ENCODE measurements at regions not wholly inside any gene's neighbourhood (a gene's known extent, or its start where the extent isn't known, plus 50 kb on each side); places are given as distances from the start of the nearest gene placed in this dataset.
"Not testable (repeated sequence)": the region's sequence is repeated elsewhere in the genome, so short reads cannot be mapped to it uniquely, and the experiment has no call there.

DNA sequence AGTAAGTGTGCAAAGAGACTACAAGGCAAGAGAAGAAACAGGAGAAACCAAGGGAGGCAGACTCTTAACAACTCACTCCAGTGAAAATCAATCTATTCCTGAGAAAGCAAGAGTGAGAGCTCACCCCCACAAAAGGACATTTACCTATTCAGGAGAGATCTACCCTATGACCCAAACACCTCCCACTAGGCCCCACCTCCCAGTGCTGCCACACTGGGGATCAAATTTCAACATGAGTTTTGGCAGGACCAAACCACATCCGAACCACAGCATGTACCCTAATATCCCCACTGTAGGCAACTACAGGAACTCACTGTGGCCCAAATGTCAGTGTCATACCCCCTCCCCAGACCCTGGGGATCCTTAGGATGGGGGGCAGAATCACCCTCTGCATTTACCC is 526.2 kb upstream of the B3GAT1 start:
- no peaks in the 10 kb centered on the region for H3K4me1 ChIP-seq (ENCODE audit: control insufficient read depth, insufficient read depth, low read length)
- H3K27ac ChIP-seq (ENCODE audit: low read depth, low read length): no peak overlapping the region
- no peak overlapping the region for H3K9ac ChIP-seq (ENCODE audit: low read length)
- H3K4me3 ChIP-seq (ENCODE audit: low read length): no peak overlapping the region
- H3K27me3 ChIP-seq (ENCODE audit: control insufficient read depth, insufficient read depth, low read length): no peaks in the 10 kb centered on the region
- no peaks in the 10 kb centered on the region for H3K36me3 ChIP-seq (ENCODE audit: control insufficient read depth, insufficient read depth, low read length)

DNA sequence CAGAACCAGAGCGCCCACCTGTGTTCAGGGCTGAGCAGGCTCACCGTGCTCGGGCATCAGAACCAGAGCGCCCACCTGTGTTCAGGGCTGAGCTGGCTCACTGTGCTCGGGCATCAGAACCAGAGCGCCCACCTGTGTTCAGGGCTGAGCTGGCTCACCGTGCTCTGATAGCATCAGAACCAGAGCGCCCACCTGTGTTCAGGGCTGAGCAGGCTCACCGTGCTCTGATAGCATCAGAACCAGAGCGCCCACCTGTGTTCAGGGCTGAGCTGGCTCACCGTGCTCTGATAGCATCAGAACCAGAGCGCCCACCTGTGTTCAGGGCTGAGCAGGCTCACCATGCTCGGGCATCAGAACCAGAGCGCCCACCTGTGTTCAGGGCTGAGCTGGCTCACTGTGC is 525.2 kb upstream of the B3GAT1 start:
- not testable (repeated sequence) for H3K27me3 ChIP-seq (ENCODE audit: control insufficient read depth, insufficient read depth, low read length); H3K4me3 ChIP-seq (ENCODE audit: low read length); H3K9ac ChIP-seq (ENCODE audit: low read length); H3K27ac ChIP-seq (ENCODE audit: low read depth, low read length); H3K4me1 ChIP-seq (ENCODE audit: control insufficient read depth, insufficient read depth, low read length); H3K36me3 ChIP-seq (ENCODE audit: control insufficient read depth, insufficient read depth, low read length)

DNA sequence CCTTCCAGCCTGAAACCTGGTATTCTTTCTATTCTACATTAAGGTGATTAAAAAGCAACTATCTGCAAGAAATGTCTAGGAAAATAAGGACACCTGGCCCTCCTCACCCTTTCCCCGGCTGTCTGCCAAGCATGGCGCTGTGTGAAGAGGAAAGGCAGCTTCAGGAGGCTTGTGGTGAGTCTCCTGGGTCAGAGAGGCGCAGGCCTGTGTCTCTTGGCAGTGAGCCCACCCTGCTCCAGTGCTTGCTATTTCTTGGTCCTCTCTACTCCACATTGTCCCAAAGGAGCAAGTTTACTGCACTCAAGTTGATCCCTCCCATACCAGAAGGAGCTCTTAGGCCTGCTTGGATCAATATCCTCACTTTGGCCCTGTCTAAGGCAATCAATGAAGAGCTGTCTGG is 520.7 kb upstream of the B3GAT1 start:
- no peaks in the 10 kb centered on the region for H3K36me3 ChIP-seq (ENCODE audit: control insufficient read depth, insufficient read depth, low read length)
- no peaks in the 10 kb centered on the region for H3K4me1 ChIP-seq (ENCODE audit: control insufficient read depth, insufficient read depth, low read length)
- H3K27ac ChIP-seq (ENCODE audit: low read depth, low read length): no peak overlapping the region
- H3K27me3 ChIP-seq (ENCODE audit: control insufficient read depth, insufficient read depth, low read length): no peaks in the 10 kb centered on the region
- no peak overlapping the region for H3K9ac ChIP-seq (ENCODE audit: low read length)
- H3K4me3 ChIP-seq (ENCODE audit: low read length): no peak overlapping the region

DNA sequence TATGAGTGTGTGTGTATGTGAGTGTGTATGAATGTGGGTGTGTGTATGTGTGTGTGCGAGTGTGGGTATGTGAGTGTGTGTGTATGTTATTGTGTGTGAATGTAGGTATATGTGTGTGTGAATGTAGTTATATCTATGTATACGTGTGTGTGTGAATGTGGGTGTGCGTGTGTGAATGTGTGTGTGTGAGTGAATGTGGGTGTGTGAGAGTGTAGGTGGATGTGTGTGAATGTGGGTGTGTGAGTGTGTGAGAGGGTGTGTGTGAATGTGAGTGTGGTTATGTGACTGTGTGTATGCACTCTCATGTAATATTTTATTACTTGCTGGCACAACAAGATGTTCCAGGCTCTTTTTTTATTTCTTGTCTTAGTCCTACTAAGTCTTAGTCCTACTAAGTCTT is 513.4 kb upstream of the B3GAT1 start:
- Histone ChIP-seq H3K4me3 (ENCODE audit: low read length) (no peak overlapping the region), H3K27ac (ENCODE audit: low read depth, low read length) (no peak overlapping the region), H3K36me3 (ENCODE audit: control insufficient read depth, insufficient read depth, low read length) (no peaks in the 10 kb centered on the region), H3K27me3 (ENCODE audit: control insufficient read depth, insufficient read depth, low read length) (no peaks in the 10 kb centered on the region), H3K4me1 (ENCODE audit: control insufficient read depth, insufficient read depth, low read length) (no peaks in the 10 kb centered on the region), H3K9ac (ENCODE audit: low read length) (no peak overlapping the region)

DNA sequence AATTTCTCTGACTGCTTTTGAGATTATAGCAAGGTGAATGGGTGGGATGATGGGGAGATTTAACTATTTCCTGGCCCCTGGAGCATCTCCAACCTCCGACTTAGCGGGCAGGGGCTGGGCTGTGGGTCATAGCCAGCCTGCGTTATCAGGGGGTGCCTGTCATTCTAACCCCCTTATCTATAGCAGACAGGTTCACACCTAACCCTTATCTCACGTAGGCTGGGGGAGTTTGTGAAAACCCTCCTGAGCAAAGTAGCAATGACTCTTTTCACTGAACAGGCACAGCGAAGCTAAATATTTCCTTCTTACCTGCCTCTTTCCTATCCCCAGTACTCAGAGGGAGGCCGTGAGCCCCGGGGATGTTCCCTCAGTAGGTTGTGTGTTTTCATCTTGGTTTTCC is 511.4 kb upstream of the B3GAT1 start:
- Histone ChIP-seq H3K9ac (ENCODE audit: low read length) (no peak overlapping the region), H3K4me1 (ENCODE audit: control insufficient read depth, insufficient read depth, low read length) (no peaks in the 10 kb centered on the region), H3K27ac (ENCODE audit: low read depth, low read length) (no peak overlapping the region), H3K27me3 (ENCODE audit: control insufficient read depth, insufficient read depth, low read length) (no peaks in the 10 kb centered on the region), H3K4me3 (ENCODE audit: low read length) (no peak overlapping the region), H3K36me3 (ENCODE audit: control insufficient read depth, insufficient read depth, low read length) (no peaks in the 10 kb centered on the region)

- Histone ChIP-seq H3K27ac (ENCODE audit: low read depth, low read length) (no peak overlapping the region), H3K36me3 (ENCODE audit: control insufficient read depth, insufficient read depth, low read length) (no peaks in the 10 kb centered on the region), H3K4me3 (ENCODE audit: low read length) (no peak overlapping the region), H3K4me1 (ENCODE audit: control insufficient read depth, insufficient read depth, low read length) (no peaks in the 10 kb centered on the region), H3K27me3 (ENCODE audit: control insufficient read depth, insufficient read depth, low read length) (no peaks in the 10 kb centered on the region), H3K9ac (ENCODE audit: low read length) (no peak overlapping the region)
Observed at GRCh38 chr11:134921938-134922337, 509.9 kb upstream of the B3GAT1 start.

GRCh38 chr11:134920851-134921608 is 509.0 kb upstream of the B3GAT1 start:
- Histone ChIP-seq H3K4me3 (ENCODE audit: low read length) (no peak overlapping the region), H3K9ac (ENCODE audit: low read length) (no peak overlapping the region), H3K27ac (ENCODE audit: low read depth, low read length) (no peak overlapping the region), H3K27me3 (ENCODE audit: control insufficient read depth, insufficient read depth, low read length) (no peaks in the 10 kb centered on the region), H3K36me3 (ENCODE audit: control insufficient read depth, insufficient read depth, low read length) (no peaks in the 10 kb centered on the region), H3K4me1 (ENCODE audit: control insufficient read depth, insufficient read depth, low read length) (no peaks in the 10 kb centered on the region)

DNA sequence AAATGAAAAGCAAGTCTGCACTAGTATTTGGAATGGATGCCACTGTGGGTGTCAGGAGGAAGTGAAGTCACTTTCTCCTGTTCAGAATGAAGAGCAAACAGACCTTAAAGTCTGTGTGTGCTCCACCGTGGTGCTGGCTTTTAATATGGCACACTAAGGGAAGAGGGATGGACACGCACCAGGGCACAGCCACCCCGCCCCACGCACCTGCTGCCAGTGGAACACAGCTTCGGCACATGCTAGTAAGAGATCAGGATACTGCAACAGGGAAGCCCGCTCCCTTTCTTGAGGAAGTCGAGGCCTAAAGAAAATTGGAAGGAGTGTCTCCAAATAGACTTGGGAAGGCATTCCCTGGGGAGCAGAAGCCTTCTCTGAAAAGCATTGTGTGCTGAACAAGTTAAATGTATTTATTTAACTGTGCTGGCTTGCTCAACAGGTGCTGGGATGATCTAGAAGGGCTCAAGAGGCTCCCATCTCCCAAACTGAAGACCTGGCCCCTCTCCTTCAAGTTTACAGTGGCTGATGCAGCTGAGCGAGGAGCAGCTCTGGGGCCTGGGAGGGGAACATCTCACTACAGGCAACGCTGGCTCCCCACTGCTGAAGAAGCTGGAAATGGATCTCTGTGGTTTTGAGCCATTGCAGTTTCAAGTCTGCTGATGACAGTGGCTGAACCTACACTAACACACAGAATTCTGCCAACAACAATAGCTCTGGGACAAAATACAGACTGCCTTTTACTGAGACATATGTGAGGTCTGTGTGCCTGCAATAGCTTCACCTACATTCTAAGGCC is 504.6 kb upstream of the B3GAT1 start:
- Histone ChIP-seq H3K27ac (ENCODE audit: low read depth, low read length) (no peak overlapping the region), H3K36me3 (ENCODE audit: control insufficient read depth, insufficient read depth, low read length) (no peaks in the 10 kb centered on the region)

GRCh38 chr11:134915881-134916280 is 503.8 kb upstream of the B3GAT1 start:
- H3K4me3 ChIP-seq (ENCODE audit: low read length): no peak overlapping the region

More for the DNA sequence above, 504.6 kb upstream of the B3GAT1 start:
- Histone ChIP-seq H3K9ac (ENCODE audit: low read length) (no peak overlapping the region), H3K27me3 (ENCODE audit: control insufficient read depth, insufficient read depth, low read length) (no peaks in the 10 kb centered on the region), H3K4me1 (ENCODE audit: control insufficient read depth, insufficient read depth, low read length) (peaks cover 9% of the 10 kb centered on the region), H3K4me3 (ENCODE audit: low read length) (no peak overlapping the region)

DNA sequence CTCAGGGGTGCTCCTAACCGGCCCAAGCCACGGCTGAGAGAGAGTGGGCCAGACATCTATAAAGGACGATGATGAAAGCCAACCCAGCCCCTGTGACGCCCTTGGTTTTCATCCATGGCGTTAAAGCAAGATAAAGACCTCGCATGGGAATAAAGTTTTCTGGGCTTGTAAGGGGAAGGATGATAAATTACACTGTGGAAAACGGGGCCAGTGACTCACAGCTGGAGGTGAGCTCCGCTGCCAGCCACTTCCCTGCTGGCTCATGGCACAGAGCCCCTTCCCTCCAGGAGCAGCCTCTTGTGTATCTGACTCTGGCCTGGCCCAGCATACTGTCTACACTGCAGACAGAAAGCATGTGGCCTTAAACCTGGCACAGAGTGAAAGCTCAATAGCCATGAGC is 503.2 kb upstream of the B3GAT1 start:
- no peaks in the 10 kb centered on the region for H3K27me3 ChIP-seq (ENCODE audit: control insufficient read depth, insufficient read depth, low read length)
- no peak overlapping the region for H3K4me3 ChIP-seq (ENCODE audit: low read length)
- no peak overlapping the region for H3K9ac ChIP-seq (ENCODE audit: low read length)
- no peaks in the 10 kb centered on the region for H3K36me3 ChIP-seq (ENCODE audit: control insufficient read depth, insufficient read depth, low read length)
- H3K4me1 ChIP-seq (ENCODE audit: control insufficient read depth, insufficient read depth, low read length): peaks cover 9% of the 10 kb centered on the region
- no peak overlapping the region for H3K27ac ChIP-seq (ENCODE audit: low read depth, low read length)

More at GRCh38 chr11:134915881-134916280, 503.8 kb upstream of the B3GAT1 start:
- H3K36me3 ChIP-seq (ENCODE audit: control insufficient read depth, insufficient read depth, low read length): no peaks in the 10 kb centered on the region
- H3K4me1 ChIP-seq (ENCODE audit: control insufficient read depth, insufficient read depth, low read length): peaks cover 9% of the 10 kb centered on the region
- no peak overlapping the region for H3K9ac ChIP-seq (ENCODE audit: low read length)
- no peaks in the 10 kb centered on the region for H3K27me3 ChIP-seq (ENCODE audit: control insufficient read depth, insufficient read depth, low read length)
- H3K27ac ChIP-seq (ENCODE audit: low read depth, low read length): no peak overlapping the region

DNA sequence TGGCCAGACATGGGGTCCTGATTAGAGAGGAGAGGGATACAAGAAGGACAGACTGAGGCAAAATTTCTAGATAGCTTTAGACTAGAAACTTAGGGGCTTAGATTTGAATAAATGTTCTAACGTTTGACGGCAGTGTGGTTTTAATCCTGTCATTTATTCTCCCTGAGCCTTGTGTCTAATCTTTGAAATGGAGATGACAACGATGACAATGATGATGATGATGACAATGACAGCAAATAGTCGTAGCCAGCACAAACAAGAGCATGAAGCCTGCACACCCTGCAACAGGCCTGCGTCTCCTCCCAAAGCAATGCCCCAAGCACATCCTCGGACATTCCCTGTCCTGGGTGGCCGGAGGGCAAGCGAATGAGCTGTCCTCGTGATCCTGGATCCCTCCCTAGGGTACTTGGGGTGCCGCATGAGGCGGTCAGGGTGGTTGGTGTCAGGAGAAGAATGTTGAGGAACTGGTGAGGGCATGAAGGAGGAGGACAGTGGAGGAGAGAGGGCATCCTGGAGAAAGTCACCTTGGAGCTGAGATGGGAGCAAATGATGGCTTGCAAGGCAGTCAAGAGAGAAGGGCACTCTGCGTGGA is 502.1 kb upstream of the B3GAT1 start:
- H3K36me3 ChIP-seq (ENCODE audit: control insufficient read depth, insufficient read depth, low read length): no peaks in the 10 kb centered on the region
- H3K4me3 ChIP-seq (ENCODE audit: low read length): no peak overlapping the region
- H3K27ac ChIP-seq (ENCODE audit: low read depth, low read length): no peak overlapping the region

GRCh38 chr11:134913391-134913790 is 501.3 kb upstream of the B3GAT1 start:
- Histone ChIP-seq H3K27ac (ENCODE audit: low read depth, low read length) (no peak overlapping the region), H3K4me3 (ENCODE audit: low read length) (no peak overlapping the region), H3K9ac (ENCODE audit: low read length) (no peak overlapping the region), H3K36me3 (ENCODE audit: control insufficient read depth, insufficient read depth, low read length) (no peaks in the 10 kb centered on the region), H3K4me1 (ENCODE audit: control insufficient read depth, insufficient read depth, low read length) (peaks cover 9% of the 10 kb centered on the region), H3K27me3 (ENCODE audit: control insufficient read depth, insufficient read depth, low read length) (no peaks in the 10 kb centered on the region)

More for the DNA sequence above, 502.1 kb upstream of the B3GAT1 start:
- H3K9ac ChIP-seq (ENCODE audit: low read length): no peak overlapping the region
- peaks cover 9% of the 10 kb centered on the region for H3K4me1 ChIP-seq (ENCODE audit: control insufficient read depth, insufficient read depth, low read length)
- no peaks in the 10 kb centered on the region for H3K27me3 ChIP-seq (ENCODE audit: control insufficient read depth, insufficient read depth, low read length)
